ENCODE measurements at regions not wholly inside any gene's neighbourhood (a gene's known extent, or its start where the extent isn't known, plus 50 kb on each side); places are given as distances from the start of the nearest gene placed in this dataset.
"Not testable (repeated sequence)": the region's sequence is repeated elsewhere in the genome, so short reads cannot be mapped to it uniquely, and the experiment has no call there.

- no peaks in the 10 kb centered on the region for H3K27me3 ChIP-seq (ENCODE audit: low read length)
- no peak for DNase-seq
- CTCF ChIA-PET = no interaction called here
- no peaks in the 10 kb centered on the region for H4K20me1 ChIP-seq (ENCODE audit: low read length)
- H3K79me2 ChIP-seq (ENCODE audit: low read length) = no peaks in the 10 kb centered on the region
- no peak overlapping the region for H2AFZ ChIP-seq (ENCODE audit: low read length)
- H3K9me2 ChIP-seq (replicated peaks; ENCODE audit: low read length) = no peaks in the 10 kb centered on the region
- H3F3A ChIP-seq (ENCODE audit: low read length, unreplicated experiment) = no peaks in the 10 kb centered on the region
- H3K27ac ChIP-seq (ENCODE audit: low read length) = no peak overlapping the region
- H3K9ac ChIP-seq (ENCODE audit: low read length) = no peak overlapping the region
- no peaks in the 10 kb centered on the region for H3K36me3 ChIP-seq (ENCODE audit: low read depth, low read length)
- H3K4me3 ChIP-seq (ENCODE audit: low read length) = no peak overlapping the region
- no peaks in the 10 kb centered on the region for H3K9me3 ChIP-seq (ENCODE audit: low read length)
- TF ChIP-seq EZH2 (IDR thresholded peaks at IDR 0.05; ENCODE audit: low read length, unreplicated experiment) = no peak
- no peak for TF ChIP-seq CTCF (conservative IDR thresholded peaks at IDR 0.05; ENCODE audit: low read depth, low read length)
- no peak for TF ChIP-seq EZH2phosphoT487 (IDR thresholded peaks at IDR 0.05; ENCODE audit: borderline replicate concordance, low read length)
- no peaks in the 10 kb centered on the region for H3K4me1 ChIP-seq (ENCODE audit: insufficient read depth, low read length)
- no TSS peak for BruUV-seq (replicated peaks)
- intact Hi-C loops (cut with micrococcal nuclease) = no loop called here
- no peak overlapping the region for H3K4me2 ChIP-seq (ENCODE audit: low read length)
- POLR2A ChIA-PET (ENCODE audit: unreplicated experiment) = interaction anchor here (0.6 kb wide), 1 partner anchor 407 kb away, joined by 4 read pairs; no protein-coding TSS in a partner anchor
- ATAC-seq = no peak
Measured at GRCh38 chrX:55818673-55819375, 101.3 kb downstream of the RRAGB start.

GRCh38 chrX:55839485-55839884 is 121.9 kb downstream of the RRAGB start:
- Histone ChIP-seq H3K9me3 (ENCODE audit: low read length) (no peaks in the 10 kb centered on the region), H3K4me3 (ENCODE audit: low read length) (no peak overlapping the region), H3K9me2 (replicated peaks; ENCODE audit: low read length) (no peaks in the 10 kb centered on the region), H3K9ac (ENCODE audit: low read length) (no peak overlapping the region), H2AFZ (ENCODE audit: low read length) (no peak overlapping the region), H4K20me1 (ENCODE audit: low read length) (no peaks in the 10 kb centered on the region), H3K4me1 (ENCODE audit: insufficient read depth, low read length) (no peaks in the 10 kb centered on the region), H3K79me2 (ENCODE audit: low read length) (no peaks in the 10 kb centered on the region), H3K27me3 (ENCODE audit: low read length) (no peaks in the 10 kb centered on the region), H3K36me3 (ENCODE audit: low read depth, low read length) (no peaks in the 10 kb centered on the region), H3F3A (ENCODE audit: low read length, unreplicated experiment) (no peaks in the 10 kb centered on the region), H3K27ac (ENCODE audit: low read length) (no peak overlapping the region), H3K4me2 (ENCODE audit: low read length) (no peak overlapping the region)
- ChIA-PET CTCF (no interaction called here), POLR2A (ENCODE audit: unreplicated experiment) (no interaction called here)
- intact Hi-C loops (cut with micrococcal nuclease) = no loop called here
- ATAC-seq (no peak), DNase-seq (no peak)
- BruUV-seq (replicated peaks) = no TSS peak
- TF ChIP-seq CTCF (conservative IDR thresholded peaks at IDR 0.05; ENCODE audit: low read depth, low read length) = no peak
- TF ChIP-seq EZH2 (IDR thresholded peaks at IDR 0.05; ENCODE audit: low read length, unreplicated experiment) = no peak
- TF ChIP-seq EZH2phosphoT487 (IDR thresholded peaks at IDR 0.05; ENCODE audit: borderline replicate concordance, low read length) = no peak

GRCh38 chrX:55841962-55842752 is 124.6 kb downstream of the RRAGB start:
- CTCF ChIA-PET = no interaction called here
- no peaks in the 10 kb centered on the region for H3K79me2 ChIP-seq (ENCODE audit: low read length)
- no peaks in the 10 kb centered on the region for H3K9me3 ChIP-seq (ENCODE audit: low read length)
- no peaks in the 10 kb centered on the region for H4K20me1 ChIP-seq (ENCODE audit: low read length)
- POLR2A ChIA-PET (ENCODE audit: unreplicated experiment) = no interaction called here
- H3K4me1 ChIP-seq (ENCODE audit: insufficient read depth, low read length) = no peaks in the 10 kb centered on the region
- DNase-seq = no peak
- no peak overlapping the region for H3K4me3 ChIP-seq (ENCODE audit: low read length)
- no peaks in the 10 kb centered on the region for H3F3A ChIP-seq (ENCODE audit: low read length, unreplicated experiment)
- no peak overlapping the region for H3K9ac ChIP-seq (ENCODE audit: low read length)
- H3K27me3 ChIP-seq (ENCODE audit: low read length) = no peaks in the 10 kb centered on the region
- no TSS peak for BruUV-seq (replicated peaks)
- no peaks in the 10 kb centered on the region for H3K9me2 ChIP-seq (replicated peaks; ENCODE audit: low read length)
- no peak overlapping the region for H2AFZ ChIP-seq (ENCODE audit: low read length)
- no peak overlapping the region for H3K4me2 ChIP-seq (ENCODE audit: low read length)
- no peaks in the 10 kb centered on the region for H3K36me3 ChIP-seq (ENCODE audit: low read depth, low read length)
- no peak overlapping the region for H3K27ac ChIP-seq (ENCODE audit: low read length)
- no peak for ATAC-seq
- TF ChIP-seq EZH2phosphoT487 (IDR thresholded peaks at IDR 0.05; ENCODE audit: borderline replicate concordance, low read length) (no peak), EZH2 (IDR thresholded peaks at IDR 0.05; ENCODE audit: low read length, unreplicated experiment) (no peak), CTCF (conservative IDR thresholded peaks at IDR 0.05; ENCODE audit: low read depth, low read length) (no peak)
- intact Hi-C loops (cut with micrococcal nuclease) = no loop called here

- DNase-seq; H3K27me3 ChIP-seq (ENCODE audit: low read length); CTCF ChIA-PET; H3K9ac ChIP-seq (ENCODE audit: low read length); H3F3A ChIP-seq (ENCODE audit: low read length, unreplicated experiment); H3K4me1 ChIP-seq (ENCODE audit: insufficient read depth, low read length); H4K20me1 ChIP-seq (ENCODE audit: low read length); H3K9me3 ChIP-seq (ENCODE audit: low read length); H3K36me3 ChIP-seq (ENCODE audit: low read depth, low read length); H3K9me2 ChIP-seq (replicated peaks; ENCODE audit: low read length); H3K27ac ChIP-seq (ENCODE audit: low read length); H2AFZ ChIP-seq (ENCODE audit: low read length); POLR2A ChIA-PET (ENCODE audit: unreplicated experiment); H3K4me3 ChIP-seq (ENCODE audit: low read length); intact Hi-C loops (cut with micrococcal nuclease); ATAC-seq; H3K79me2 ChIP-seq (ENCODE audit: low read length); BruUV-seq (replicated peaks); H3K4me2 ChIP-seq (ENCODE audit: low read length): not testable (repeated sequence)
Measured at GRCh38 chrX:55866779-55867178, 149.2 kb downstream of the RRAGB start.

Measured in PC-3 (cell line).